Smooth muscle cell (in vitro differentiated cells): ENCODE measurements at regions not wholly inside any gene's neighbourhood (a gene's known extent, or its start where the extent isn't known, plus 50 kb on each side); places are given as distances from the start of the nearest gene placed in this dataset.

Source experiments
- DNase-seq: peaks from one replicate; lab custom pipeline; 2025; ENCODE audit not compliant: unreplicated experiment; lab: John Stamatoyannopoulos, UW
- H2AFZ ChIP-seq: fragments of 200-600 bp; sonication (generic); 2 replicates; pipeline ENCODE4 v1.6.0; 2016; ENCODE audit warnings: antibody characterized with exemption, low read depth, mild to moderate bottlenecking
- H3F3A ChIP-seq: fragments of 200-600 bp; sonication (generic); 2 replicates; pipeline ENCODE4 v1.6.0; 2017; ENCODE audit warnings: antibody characterized with exemption, low read depth
- H3K27ac ChIP-seq: fragments of 200-600 bp; sonication (generic); 2 replicates; pipeline ENCODE4 v1.5.1; 2016; ENCODE audit warnings: low read depth, mild to moderate bottlenecking
- H3K27me3 ChIP-seq: fragments of 200-600 bp; sonication (generic); 2 replicates; pipeline ENCODE4 v1.6.1; 2016; ENCODE audit warnings: low read depth, mild to moderate bottlenecking
- H3K36me3 ChIP-seq: fragments of 200-600 bp; sonication (generic); 2 replicates; pipeline ENCODE4 v1.5.1; 2016; ENCODE audit warnings: low read depth
- H3K4me1 ChIP-seq: fragments of 200-600 bp; sonication (generic); 2 replicates; pipeline ENCODE4 v1.5.1; 2016; ENCODE audit warnings: low read depth
- H3K4me2 ChIP-seq: fragments of 200-600 bp; sonication (generic); 2 replicates; pipeline ENCODE4 v1.6.0; 2016; ENCODE audit warnings: mild to moderate bottlenecking
- H3K4me3 ChIP-seq: fragments of 200-600 bp; sonication (generic); 2 replicates; pipeline ENCODE4 v1.5.1; 2016; ENCODE audit warnings: mild to moderate bottlenecking
- H3K79me2 ChIP-seq: fragments of 200-600 bp; sonication (generic); 2 replicates; pipeline ENCODE4 v1.6.0; 2016; ENCODE audit warnings: low read depth, mild to moderate bottlenecking
- H3K9ac ChIP-seq: fragments of 200-600 bp; sonication (generic); 2 replicates; pipeline ENCODE4 v1.6.0; 2016; ENCODE audit warnings: low read depth
- H3K9me3 ChIP-seq: fragments of 200-600 bp; sonication (generic); replicated peaks from 2 replicates; pipeline ENCODE4 v1.5.1; 2016; ENCODE audit warnings: low read depth
- H4K20me1 ChIP-seq: fragments of 200-600 bp; sonication (generic); 2 replicates; pipeline ENCODE4 v1.6.0; 2016; ENCODE audit warnings: low read depth
- CTCF ChIP-seq: fragments of 200-600 bp; sonication (generic); IDR thresholded peaks from 2 replicates; pipeline ENCODE4 v1.5.1; 2017; ENCODE audit warnings: borderline replicate concordance, mild to moderate bottlenecking, antibody characterized with exemption; ENCODE audit not compliant: insufficient read depth, poor library complexity, severe bottlenecking
- WGBS: methylation state at CpG from one replicate; pipeline ENCODE4 v1.1.7; 2016; ENCODE audit warnings: low lambda C conversion rate; 5-methylcytosine and 5-hydroxymethylcytosine counted together

GRCh38 chr4:116942315-116942714, 143.1 kb downstream of the TRAM1L1 start:
- Histone ChIP-seq H3F3A (no peaks in the 10 kb centered on the region), H2AFZ (no peak overlapping the region), H3K9ac (no peak overlapping the region), H3K27me3 (no peaks in the 10 kb centered on the region), H3K4me3 (no peak overlapping the region), H3K4me1 (no peaks in the 10 kb centered on the region), H3K4me2 (no peak overlapping the region), H3K9me3 (no peaks in the 10 kb centered on the region), H3K79me2 (no peaks in the 10 kb centered on the region), H3K36me3 (no peaks in the 10 kb centered on the region), H4K20me1 (no peaks in the 10 kb centered on the region), H3K27ac (no peak overlapping the region)
- no peak for TF ChIP-seq CTCF
- no peak for DNase-seq
- 41% methylated on average over 3 of the region's 3 CpGs for WGBS

GRCh38 chr4:116930329-116930728, 155.0 kb downstream of the TRAM1L1 start:
- no peak for DNase-seq
- 100% methylated on average over 1 of the region's 1 CpG for WGBS
- Histone ChIP-seq H3K79me2 (no peaks in the 10 kb centered on the region), H3K9me3 (no peaks in the 10 kb centered on the region), H3K36me3 (no peaks in the 10 kb centered on the region), H3K27me3 (peaks cover 26% of the 10 kb centered on the region), H3K9ac (no peak overlapping the region), H4K20me1 (no peaks in the 10 kb centered on the region), H3K4me3 (no peak overlapping the region), H2AFZ (no peak overlapping the region), H3F3A (no peaks in the 10 kb centered on the region), H3K27ac (no peak overlapping the region), H3K4me1 (no peaks in the 10 kb centered on the region), H3K4me2 (no peak overlapping the region)
- TF ChIP-seq CTCF = no peak

GRCh38 chr4:116926631-116927295, 158.6 kb downstream of the TRAM1L1 start:
- H3K4me2 ChIP-seq = no peak overlapping the region
- 92% methylated on average over 2 of the region's 2 CpGs for WGBS
- no peaks in the 10 kb centered on the region for H3K79me2 ChIP-seq
- peak overlapping the region; percentile 88 for H2AFZ ChIP-seq
- H3F3A ChIP-seq = no peaks in the 10 kb centered on the region
- peaks cover 32% of the 10 kb centered on the region for H3K27me3 ChIP-seq
- no peaks in the 10 kb centered on the region for H3K36me3 ChIP-seq
- no peak for DNase-seq
- H3K9me3 ChIP-seq = no peaks in the 10 kb centered on the region
- no peak overlapping the region for H3K4me3 ChIP-seq
- no peak overlapping the region for H3K27ac ChIP-seq
- no peaks in the 10 kb centered on the region for H4K20me1 ChIP-seq
- H3K4me1 ChIP-seq = no peaks in the 10 kb centered on the region
- no peak overlapping the region for H3K9ac ChIP-seq
- no peak for TF ChIP-seq CTCF

- Histone ChIP-seq H3K27ac (no peak overlapping the region), H3K9me3 (no peaks in the 10 kb centered on the region), H3K4me2 (peak overlapping the region; percentile 93), H3K27me3 (peaks cover 26% of the 10 kb centered on the region), H3K4me3 (peak overlapping the region; percentile 59), H3K79me2 (no peaks in the 10 kb centered on the region), H4K20me1 (no peaks in the 10 kb centered on the region), H2AFZ (peak overlapping the region; percentile 88), H3K4me1 (no peaks in the 10 kb centered on the region), H3K36me3 (no peaks in the 10 kb centered on the region), H3K9ac (no peak overlapping the region), H3F3A (no peaks in the 10 kb centered on the region)
- peak; percentile 0 for DNase-seq
- WGBS = 3% methylated on average over 51 of the region's 51 CpGs
- TF ChIP-seq CTCF = no peak
Measured at GRCh38 chr4:116925900-116926457, 159.4 kb downstream of the TRAM1L1 start.
